ENCODE measurements at regions not wholly inside any gene's neighbourhood (a gene's known extent, or its start where the extent isn't known, plus 50 kb on each side); places are given as distances from the start of the nearest gene placed in this dataset.

GRCh38 chr6:102352552-102352951, 959.0 kb downstream of the GRIK2 start:
- TF ChIP-seq, protein P1, sequence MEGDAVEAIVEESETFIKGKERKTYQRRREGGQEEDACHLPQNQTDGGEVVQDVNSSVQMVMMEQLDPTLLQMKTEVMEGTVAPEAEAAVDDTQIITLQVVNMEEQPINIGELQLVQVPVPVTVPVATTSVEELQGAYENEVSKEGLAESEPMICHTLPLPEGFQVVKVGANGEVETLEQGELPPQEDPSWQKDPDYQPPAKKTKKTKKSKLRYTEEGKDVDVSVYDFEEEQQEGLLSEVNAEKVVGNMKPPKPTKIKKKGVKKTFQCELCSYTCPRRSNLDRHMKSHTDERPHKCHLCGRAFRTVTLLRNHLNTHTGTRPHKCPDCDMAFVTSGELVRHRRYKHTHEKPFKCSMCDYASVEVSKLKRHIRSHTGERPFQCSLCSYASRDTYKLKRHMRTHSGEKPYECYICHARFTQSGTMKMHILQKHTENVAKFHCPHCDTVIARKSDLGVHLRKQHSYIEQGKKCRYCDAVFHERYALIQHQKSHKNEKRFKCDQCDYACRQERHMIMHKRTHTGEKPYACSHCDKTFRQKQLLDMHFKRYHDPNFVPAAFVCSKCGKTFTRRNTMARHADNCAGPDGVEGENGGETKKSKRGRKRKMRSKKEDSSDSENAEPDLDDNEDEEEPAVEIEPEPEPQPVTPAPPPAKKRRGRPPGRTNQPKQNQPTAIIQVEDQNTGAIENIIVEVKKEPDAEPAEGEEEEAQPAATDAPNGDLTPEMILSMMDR (IDR thresholded peaks at IDR 0.05; ENCODE audit: control extremely low read depth in 1 of 3, insufficient read depth in 1 of 3, low read depth in 1 of 3, low read length in 3 of 3): no peak
- TF ChIP-seq EZH2 (IDR thresholded peaks at IDR 0.05; ENCODE audit: low read depth, low read length, severe bottlenecking) (no peak), TCF12 (IDR thresholded peaks at IDR 0.05; ENCODE audit: low read depth, low read length) (no peak), RFX5 (IDR thresholded peaks at IDR 0.05; ENCODE audit: borderline replicate concordance, low read depth, low read length) (no peak), NANOG (IDR thresholded peaks at IDR 0.05; ENCODE audit: insufficient read depth, low read depth, low read length, poor library complexity, severe bottlenecking) (no peak)
- TF ChIP-seq, protein P2, sequence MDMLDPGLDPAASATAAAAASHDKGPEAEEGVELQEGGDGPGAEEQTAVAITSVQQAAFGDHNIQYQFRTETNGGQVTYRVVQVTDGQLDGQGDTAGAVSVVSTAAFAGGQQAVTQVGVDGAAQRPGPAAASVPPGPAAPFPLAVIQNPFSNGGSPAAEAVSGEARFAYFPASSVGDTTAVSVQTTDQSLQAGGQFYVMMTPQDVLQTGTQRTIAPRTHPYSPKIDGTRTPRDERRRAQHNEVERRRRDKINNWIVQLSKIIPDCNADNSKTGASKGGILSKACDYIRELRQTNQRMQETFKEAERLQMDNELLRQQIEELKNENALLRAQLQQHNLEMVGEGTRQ (IDR thresholded peaks at IDR 0.05; ENCODE audit: low read length): no peak

Measured in H1 (cell line).